Dendritic cell treated with granulocyte-macrophage colony-stimulating factor and Interleukin-4, amounts not matched to agents 40 ng/mL and 50 ng/mL, for 4 days (primary cell): ENCODE measurements at regions not wholly inside any gene's neighbourhood (a gene's known extent, or its start where the extent isn't known, plus 50 kb on each side); places are given as distances from the start of the nearest gene placed in this dataset.

ENCODE experiments used
- H3K27ac Mint-ChIP-seq: one replicate; pipeline ENCODE4 v1.8.0; 2022; ENCODE audit warnings: mild to moderate bottlenecking, mixed read lengths
- H3K27me3 Mint-ChIP-seq: one replicate; pipeline ENCODE4 v1.8.0; 2022; ENCODE audit warnings: mild to moderate bottlenecking, mixed read lengths
- H3K36me3 Mint-ChIP-seq: one replicate; pipeline ENCODE4 v1.8.0; 2022; ENCODE audit warnings: low read depth, mixed read lengths
- H3K4me1 Mint-ChIP-seq: one replicate; pipeline ENCODE4 v1.8.0; 2022; ENCODE audit warnings: low read depth, mixed read lengths
- H3K4me3 Mint-ChIP-seq: one replicate; pipeline ENCODE4 v1.8.0; 2022; ENCODE audit warnings: mild to moderate bottlenecking, moderate library complexity, mixed read lengths
- H3K9me3 Mint-ChIP-seq: one replicate; pipeline ENCODE4 v1.8.0; 2022; ENCODE audit warnings: mixed read lengths
- intact Hi-C: fragments of 100-400 bp; cut with micrococcal nuclease; formaldehyde crosslinking; loops from one replicate; pipeline ENCODE4 v1.15.0; 2022

GRCh38 chr14:39857376-39858055 lies 425.3 kb upstream of the FBXO33 start:
- intact Hi-C loops, result no loop called here
- no peaks in the 10 kb centered on the region for H3K27me3 Mint-ChIP-seq
- no peak overlapping the region for H3K4me3 Mint-ChIP-seq
- no peaks in the 10 kb centered on the region for H3K4me1 Mint-ChIP-seq
- H3K36me3 Mint-ChIP-seq, result no peaks in the 10 kb centered on the region
- no peak overlapping the region for H3K27ac Mint-ChIP-seq
- H3K9me3 Mint-ChIP-seq, result no peaks in the 10 kb centered on the region

DNA sequence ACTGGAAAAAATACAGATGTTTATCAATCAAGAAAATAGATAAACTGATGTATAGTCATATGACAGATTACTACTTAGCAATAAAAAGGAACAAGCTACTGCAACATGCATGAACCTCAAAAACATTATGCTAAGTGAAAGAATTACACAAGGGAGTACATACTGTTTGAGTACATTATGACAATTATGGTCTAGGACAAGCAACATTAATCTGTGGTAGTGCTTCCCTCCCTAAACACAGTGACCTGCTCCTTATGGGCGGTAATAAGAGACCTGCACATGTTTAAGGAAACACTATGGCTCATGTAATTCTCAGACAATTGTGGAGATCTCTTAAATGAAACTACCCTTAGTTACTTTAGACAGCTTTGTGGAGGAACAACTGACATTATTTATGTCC lies 421.2 kb upstream of the FBXO33 start:
- H3K36me3 Mint-ChIP-seq, result no peaks in the 10 kb centered on the region
- no peaks in the 10 kb centered on the region for H3K4me1 Mint-ChIP-seq
- H3K4me3 Mint-ChIP-seq, result no peak overlapping the region
- no peaks in the 10 kb centered on the region for H3K9me3 Mint-ChIP-seq
- no peak overlapping the region for H3K27ac Mint-ChIP-seq
- intact Hi-C loops, result no loop called here
- H3K27me3 Mint-ChIP-seq, result no peaks in the 10 kb centered on the region

DNA sequence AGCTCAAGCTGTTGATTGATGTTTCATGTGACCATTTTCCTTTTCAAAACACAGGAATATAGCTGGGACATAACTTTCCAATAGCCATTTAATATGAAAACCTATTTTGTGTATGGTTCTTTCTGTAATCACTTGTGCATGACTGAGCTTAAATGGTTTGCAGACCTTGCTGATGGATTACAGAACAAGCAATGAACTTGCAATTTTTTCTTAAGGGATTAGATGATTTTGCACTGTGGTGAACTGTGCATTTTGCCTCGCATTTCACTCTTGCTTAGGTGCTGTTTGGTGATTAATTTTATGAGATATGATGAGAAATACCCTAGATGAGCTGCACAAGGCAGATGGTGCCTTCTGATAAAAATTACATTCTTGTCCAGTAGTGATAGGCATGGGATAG lies 419.0 kb upstream of the FBXO33 start:
- Mint-ChIP-seq H3K4me1 (no peaks in the 10 kb centered on the region), H3K36me3 (no peaks in the 10 kb centered on the region), H3K9me3 (no peaks in the 10 kb centered on the region), H3K27me3 (no peaks in the 10 kb centered on the region), H3K4me3 (no peak overlapping the region), H3K27ac (no peak overlapping the region)
- intact Hi-C loops, result no loop called here

DNA sequence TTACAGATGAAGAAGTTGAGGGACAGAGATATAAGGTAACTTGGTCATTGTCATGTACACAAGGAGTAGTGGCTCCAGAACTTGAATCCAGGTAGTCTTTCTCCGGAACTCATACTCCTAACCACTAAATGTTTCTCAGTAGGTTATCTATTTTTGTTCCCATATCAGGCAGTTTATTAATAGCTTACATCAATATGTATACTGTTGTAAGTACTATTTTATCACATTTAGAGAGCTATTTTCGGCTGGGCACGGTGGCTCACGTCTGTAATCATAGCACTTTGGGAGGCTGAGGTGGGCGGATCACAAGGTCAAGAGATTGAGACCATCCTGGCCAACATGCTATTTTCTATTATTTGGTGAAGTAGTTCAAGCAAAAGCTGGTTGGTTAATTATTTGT lies 415.6 kb upstream of the FBXO33 start:
- intact Hi-C loops, result no loop called here

DNA sequence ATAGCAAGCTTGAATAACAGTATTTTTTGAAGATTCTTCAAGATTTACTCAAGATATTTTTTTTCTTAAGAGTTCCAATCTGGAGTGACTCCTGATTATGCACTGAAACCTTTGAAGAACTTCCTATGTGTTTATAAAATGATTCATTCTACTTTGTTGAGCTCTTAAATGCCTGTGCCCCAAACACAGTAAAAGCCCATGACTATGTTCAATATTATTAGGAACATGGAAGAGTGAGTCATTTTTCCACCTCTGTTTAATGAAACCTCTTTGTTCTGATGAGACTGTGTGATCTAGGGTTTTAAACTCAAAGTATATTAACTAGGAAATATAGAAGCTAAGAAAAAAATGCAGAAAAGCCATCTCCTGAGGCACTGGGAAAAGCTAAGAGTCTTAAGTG lies 415.0 kb upstream of the FBXO33 start:
- intact Hi-C loops, result no loop called here
- Mint-ChIP-seq H3K4me1 (no peaks in the 10 kb centered on the region), H3K36me3 (no peaks in the 10 kb centered on the region), H3K27me3 (no peaks in the 10 kb centered on the region), H3K4me3 (no peak overlapping the region), H3K9me3 (no peaks in the 10 kb centered on the region), H3K27ac (no peak overlapping the region)

More for the DNA sequence above, 415.6 kb upstream of the FBXO33 start:
- Mint-ChIP-seq H3K4me1 (no peaks in the 10 kb centered on the region), H3K36me3 (no peaks in the 10 kb centered on the region), H3K27me3 (no peaks in the 10 kb centered on the region), H3K27ac (no peak overlapping the region), H3K9me3 (no peaks in the 10 kb centered on the region), H3K4me3 (no peak overlapping the region)

- Mint-ChIP-seq H3K27me3 (no peaks in the 10 kb centered on the region), H3K27ac (no peak overlapping the region), H3K9me3 (peaks cover 9% of the 10 kb centered on the region), H3K4me1 (no peaks in the 10 kb centered on the region), H3K4me3 (no peak overlapping the region), H3K36me3 (no peaks in the 10 kb centered on the region)
- intact Hi-C loops, result no loop called here
Measured at GRCh38 chr14:39843881-39844280, 411.6 kb upstream of the FBXO33 start.

- no peaks in the 10 kb centered on the region for H3K36me3 Mint-ChIP-seq
- H3K9me3 Mint-ChIP-seq, result peaks cover 11% of the 10 kb centered on the region
- H3K27me3 Mint-ChIP-seq, result no peaks in the 10 kb centered on the region
- no peak overlapping the region for H3K27ac Mint-ChIP-seq
- no peaks in the 10 kb centered on the region for H3K4me1 Mint-ChIP-seq
- H3K4me3 Mint-ChIP-seq, result no peak overlapping the region
- intact Hi-C loops, result no loop called here
Measured at GRCh38 chr14:39841088-39841487, 408.9 kb upstream of the FBXO33 start.

DNA sequence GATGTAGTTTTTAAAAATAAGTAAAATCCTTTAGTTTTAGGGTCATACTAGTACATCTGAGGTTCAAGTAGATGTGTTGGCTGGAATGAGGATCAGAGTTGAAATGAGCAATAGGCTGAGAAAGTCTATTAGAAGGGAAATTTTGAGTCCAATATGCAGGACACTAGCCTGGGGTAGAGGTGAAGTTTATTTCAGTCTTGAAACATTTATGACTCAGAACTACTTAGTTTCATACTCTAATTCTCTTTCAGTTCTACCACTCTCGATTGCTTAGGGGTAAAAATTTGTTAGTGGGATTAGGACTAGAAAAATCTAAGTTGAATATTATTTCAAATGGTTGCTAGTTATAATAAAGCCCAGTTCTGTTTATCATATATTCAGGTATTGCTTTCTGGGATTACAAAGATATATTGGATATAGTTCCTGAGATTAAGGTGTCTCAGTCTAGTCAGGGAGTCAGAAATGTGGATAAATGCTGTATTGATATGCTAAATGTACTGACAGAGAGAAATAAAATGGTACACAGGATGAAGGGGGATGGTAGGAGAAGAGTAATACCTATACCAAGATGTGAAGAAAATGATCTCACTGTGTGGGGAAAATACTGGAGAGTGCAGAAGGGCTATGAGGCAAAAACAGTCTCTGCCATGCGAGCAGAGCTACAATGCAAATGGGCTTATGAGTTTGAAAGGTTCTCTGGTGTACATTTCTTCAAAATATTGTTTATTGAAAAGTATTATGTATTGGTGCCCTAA lies 395.8 kb upstream of the FBXO33 start:
- no peaks in the 10 kb centered on the region for H3K36me3 Mint-ChIP-seq
- intact Hi-C loops, result no loop called here
- no peaks in the 10 kb centered on the region for H3K4me1 Mint-ChIP-seq
- no peaks in the 10 kb centered on the region for H3K27me3 Mint-ChIP-seq
- H3K4me3 Mint-ChIP-seq, result no peak overlapping the region
- no peak overlapping the region for H3K27ac Mint-ChIP-seq
- peaks cover 16% of the 10 kb centered on the region for H3K9me3 Mint-ChIP-seq

DNA sequence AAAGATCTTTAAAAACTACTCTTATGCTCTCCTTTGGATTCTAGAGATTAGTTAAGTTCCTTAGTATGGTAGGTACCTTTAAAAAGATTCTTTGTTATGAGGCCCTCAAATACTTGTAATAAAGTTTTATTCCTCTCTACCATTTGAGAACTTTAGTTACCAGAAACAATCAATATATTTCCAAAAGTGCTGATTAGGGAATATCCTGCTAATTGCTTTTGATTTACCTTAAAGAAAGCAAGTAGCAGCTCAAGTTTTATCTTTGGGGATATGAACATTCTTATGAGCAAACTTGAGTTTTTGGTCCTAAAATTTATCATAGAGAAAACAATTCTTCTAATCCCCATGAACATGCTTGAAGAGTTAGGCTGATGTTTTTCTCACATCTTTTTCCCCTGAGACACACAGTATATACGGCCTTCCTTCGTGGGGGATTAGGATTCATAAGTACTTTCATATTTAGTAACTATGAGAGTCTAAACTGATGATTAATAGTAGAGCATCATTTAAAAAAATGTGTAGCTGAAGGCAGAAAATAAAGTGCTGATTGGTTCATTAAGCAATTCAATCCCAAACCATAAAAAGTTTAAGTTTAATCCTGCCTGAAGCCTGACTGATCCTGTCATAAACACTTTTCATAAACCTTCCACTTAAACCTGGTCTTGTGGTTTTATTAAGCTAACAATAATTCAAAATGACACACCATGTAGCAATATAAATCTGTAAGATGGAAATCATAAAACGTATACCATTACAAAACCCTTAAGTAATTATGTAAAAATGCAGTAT lies 380.5 kb upstream of the FBXO33 start:
- intact Hi-C loops, result no loop called here
- Mint-ChIP-seq H3K36me3 (no peaks in the 10 kb centered on the region), H3K27me3 (no peaks in the 10 kb centered on the region), H3K9me3 (no peaks in the 10 kb centered on the region), H3K4me1 (no peaks in the 10 kb centered on the region), H3K4me3 (no peak overlapping the region), H3K27ac (no peak overlapping the region)

DNA sequence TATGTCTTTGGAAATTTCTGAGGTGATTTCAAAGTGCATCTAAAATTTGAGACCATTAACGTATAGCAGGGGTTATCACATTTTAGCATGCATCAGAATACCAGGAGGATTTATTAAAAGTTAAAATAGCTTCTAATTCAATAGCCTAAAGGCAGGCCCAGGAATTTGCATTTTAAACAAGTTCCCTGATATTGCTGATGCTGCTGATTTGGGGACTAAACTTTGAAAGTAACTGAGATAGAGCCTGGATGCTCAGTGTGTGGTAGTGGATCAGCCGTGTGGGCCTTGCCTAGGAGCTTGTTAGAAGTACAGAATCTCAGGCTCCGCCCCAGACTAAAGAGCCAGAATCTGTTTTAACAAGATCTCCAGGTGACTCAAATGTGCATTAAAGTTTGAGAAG lies 375.0 kb upstream of the FBXO33 start:
- intact Hi-C loops, result no loop called here
- Mint-ChIP-seq H3K9me3 (no peaks in the 10 kb centered on the region), H3K27ac (no peak overlapping the region), H3K4me1 (no peaks in the 10 kb centered on the region), H3K27me3 (no peaks in the 10 kb centered on the region), H3K4me3 (no peak overlapping the region), H3K36me3 (no peaks in the 10 kb centered on the region)

DNA sequence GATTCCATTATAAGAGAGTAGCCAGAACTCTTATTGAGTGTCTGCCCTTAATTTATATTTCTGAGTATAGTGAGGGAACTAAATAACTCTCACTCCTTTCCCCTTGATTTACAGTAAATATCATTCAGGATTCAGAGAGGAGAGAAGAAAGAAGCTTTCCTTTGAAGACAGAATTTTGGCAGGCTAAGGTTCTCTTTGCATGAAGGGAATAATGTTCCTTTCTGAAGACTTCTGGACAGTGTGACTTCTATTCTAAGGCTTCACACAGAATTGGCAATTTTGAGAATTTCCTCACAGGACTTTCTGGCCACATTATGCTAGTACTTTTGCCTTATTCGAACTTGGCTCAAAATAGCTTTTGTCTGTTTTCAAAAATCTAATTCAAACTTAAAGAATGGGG lies 352.2 kb upstream of the FBXO33 start:
- intact Hi-C loops, result no loop called here
- no peak overlapping the region for H3K4me3 Mint-ChIP-seq
- H3K27ac Mint-ChIP-seq, result no peak overlapping the region
- peaks cover 17% of the 10 kb centered on the region for H3K9me3 Mint-ChIP-seq
- no peaks in the 10 kb centered on the region for H3K4me1 Mint-ChIP-seq
- no peaks in the 10 kb centered on the region for H3K27me3 Mint-ChIP-seq
- no peaks in the 10 kb centered on the region for H3K36me3 Mint-ChIP-seq

DNA sequence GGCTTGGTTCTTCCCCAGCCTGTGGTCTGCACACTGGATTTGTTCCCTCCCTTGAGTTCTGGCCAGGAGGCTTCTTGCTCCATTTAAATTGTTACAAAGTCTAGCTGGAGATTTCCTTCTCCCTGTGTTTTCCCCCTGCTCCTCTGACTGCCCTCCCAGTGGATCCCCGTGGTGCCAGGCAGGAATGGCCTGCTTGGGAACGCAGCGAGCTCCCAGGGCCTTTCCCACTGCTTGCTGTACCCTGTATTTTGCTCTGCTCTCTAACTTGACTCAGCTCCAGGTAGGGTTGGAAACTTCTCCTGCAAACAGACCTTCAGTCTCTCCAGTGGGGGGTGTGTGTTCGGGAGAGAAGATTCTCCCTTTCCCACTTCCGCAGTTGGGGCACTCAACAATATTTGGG lies 349.2 kb upstream of the FBXO33 start:
- Mint-ChIP-seq H3K27ac (no peak overlapping the region), H3K9me3 (peaks cover 32% of the 10 kb centered on the region), H3K4me3 (no peak overlapping the region), H3K27me3 (no peaks in the 10 kb centered on the region), H3K36me3 (no peaks in the 10 kb centered on the region), H3K4me1 (no peaks in the 10 kb centered on the region)
- intact Hi-C loops, result no loop called here

GRCh38 chr14:39773387-39774126 lies 341.3 kb upstream of the FBXO33 start:
- Mint-ChIP-seq H3K27ac (no peak overlapping the region), H3K36me3 (no peaks in the 10 kb centered on the region), H3K4me1 (no peaks in the 10 kb centered on the region), H3K27me3 (no peaks in the 10 kb centered on the region), H3K9me3 (peaks cover 12% of the 10 kb centered on the region), H3K4me3 (no peak overlapping the region)
- intact Hi-C loops, result no loop called here

DNA sequence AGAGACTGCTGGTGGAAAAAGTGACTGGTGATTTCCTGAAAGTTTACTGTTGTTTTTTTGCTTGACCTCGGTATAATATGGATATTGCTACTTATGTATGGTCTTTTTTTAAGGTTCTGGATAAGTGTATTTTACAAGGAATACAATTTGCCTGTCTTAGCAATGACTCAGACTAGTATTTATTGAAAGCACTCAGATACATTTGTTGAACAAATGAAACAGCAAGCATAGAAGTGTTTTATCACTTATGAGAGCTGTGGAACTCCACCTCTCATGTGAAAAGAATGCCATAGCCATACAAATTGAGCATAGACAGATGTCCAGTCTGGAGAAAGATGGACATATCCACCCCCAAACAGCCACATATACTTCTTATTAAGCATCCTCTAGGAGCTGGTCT lies 340.4 kb upstream of the FBXO33 start:
- no peak overlapping the region for H3K27ac Mint-ChIP-seq
- intact Hi-C loops, result no loop called here
- H3K4me1 Mint-ChIP-seq, result no peaks in the 10 kb centered on the region
- H3K36me3 Mint-ChIP-seq, result no peaks in the 10 kb centered on the region
- H3K27me3 Mint-ChIP-seq, result no peaks in the 10 kb centered on the region
- H3K4me3 Mint-ChIP-seq, result no peak overlapping the region
- peaks cover 3% of the 10 kb centered on the region for H3K9me3 Mint-ChIP-seq
